ENCODE measurements at regions not wholly inside any gene's neighbourhood (a gene's known extent, or its start where the extent isn't known, plus 50 kb on each side); places are given as distances from the start of the nearest gene placed in this dataset.

DNA sequence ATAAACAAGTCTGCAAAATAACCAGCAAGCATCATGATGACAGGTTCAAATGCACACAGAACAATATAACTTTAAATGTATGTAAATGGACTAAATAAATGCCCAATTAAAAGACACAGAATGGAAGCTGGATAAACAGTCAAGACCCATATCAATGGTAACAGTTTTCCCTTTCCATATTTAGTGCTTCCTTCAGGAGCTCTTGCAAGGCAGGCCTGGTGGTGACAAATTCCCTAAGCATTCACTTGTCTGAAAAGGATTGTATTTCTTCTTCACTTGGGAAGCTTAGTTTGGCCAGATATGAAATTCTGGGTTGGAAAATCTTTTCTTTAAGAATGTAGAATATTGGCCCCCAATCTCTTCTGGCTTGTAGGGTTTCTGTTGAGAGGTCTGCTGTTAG, 120.2 kb upstream of the RASA1 start:
- TF ChIP-seq EP300 (conservative IDR thresholded peaks at IDR 0.05; ENCODE audit: poor library complexity, severe bottlenecking) (no peak), RAD21 (conservative IDR thresholded peaks at IDR 0.05) (no peak), EZH2 (IDR thresholded peaks at IDR 0.05; ENCODE audit: borderline replicate concordance, insufficient read depth, low read length, poor library complexity, severe bottlenecking) (no peak), POLR2AphosphoS5 (IDR thresholded peaks at IDR 0.05) (no peak)
- TF ChIP-seq, protein P1, sequence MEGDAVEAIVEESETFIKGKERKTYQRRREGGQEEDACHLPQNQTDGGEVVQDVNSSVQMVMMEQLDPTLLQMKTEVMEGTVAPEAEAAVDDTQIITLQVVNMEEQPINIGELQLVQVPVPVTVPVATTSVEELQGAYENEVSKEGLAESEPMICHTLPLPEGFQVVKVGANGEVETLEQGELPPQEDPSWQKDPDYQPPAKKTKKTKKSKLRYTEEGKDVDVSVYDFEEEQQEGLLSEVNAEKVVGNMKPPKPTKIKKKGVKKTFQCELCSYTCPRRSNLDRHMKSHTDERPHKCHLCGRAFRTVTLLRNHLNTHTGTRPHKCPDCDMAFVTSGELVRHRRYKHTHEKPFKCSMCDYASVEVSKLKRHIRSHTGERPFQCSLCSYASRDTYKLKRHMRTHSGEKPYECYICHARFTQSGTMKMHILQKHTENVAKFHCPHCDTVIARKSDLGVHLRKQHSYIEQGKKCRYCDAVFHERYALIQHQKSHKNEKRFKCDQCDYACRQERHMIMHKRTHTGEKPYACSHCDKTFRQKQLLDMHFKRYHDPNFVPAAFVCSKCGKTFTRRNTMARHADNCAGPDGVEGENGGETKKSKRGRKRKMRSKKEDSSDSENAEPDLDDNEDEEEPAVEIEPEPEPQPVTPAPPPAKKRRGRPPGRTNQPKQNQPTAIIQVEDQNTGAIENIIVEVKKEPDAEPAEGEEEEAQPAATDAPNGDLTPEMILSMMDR (IDR thresholded peaks at IDR 0.05; ENCODE audit: poor library complexity, severe bottlenecking): no peak

All from neural cell (in vitro differentiated cells).